Panc1 (cell line): ENCODE measurements at regions not wholly inside any gene's neighbourhood (a gene's known extent, or its start where the extent isn't known, plus 50 kb on each side); places are given as distances from the start of the nearest gene placed in this dataset.
A peak's percentile ranks its signal among the peaks of the same experiment; 100 is the strongest.

Experiments used
- ATAC-seq: fragments of 200-7000 bp; cut with Tn5 transposase; 2 replicates; pipeline ENCODE4 v1.9.1; 2020; ENCODE audit warnings: mild to moderate bottlenecking, moderate library complexity
- BruUV-seq: library from RNA; stranded (reverse); fragments of 400-500 nt; replicated peaks from 2 replicates; lab custom pipeline; 2021; lab: Mats Ljungman, UMichigan
- CTCF ChIA-PET: fragments of 300-600 bp; sonication (Branson Sonifier 250); formaldehyde crosslinking; loops from one replicate; lab custom pipeline; 2022; ENCODE audit warnings: antibody characterized with exemption; lab: Charles Lee
- POLR2A ChIA-PET: fragments of 300-600 bp; sonication (Branson Sonifier 250); formaldehyde crosslinking; loops from one replicate; lab custom pipeline; 2022; ENCODE audit warnings: antibody characterized with exemption; lab: Charles Lee
- DNase-seq: peaks from one replicate; pipeline ENCODE4 v3.0.0-alpha.2; 2010; ENCODE audit warnings: low read depth, low spot score
- H3K27ac ChIP-seq: 2 replicates; pipeline ENCODE4 v1.5.1; 2011; ENCODE audit warnings: mild to moderate bottlenecking, low read length, inconsistent platforms
- H3K27me3 ChIP-seq: fragments of 200-500 bp; sonication (Bioruptor generic); 2 replicates; pipeline ENCODE4 v1.6.0; 2014; ENCODE audit warnings: low read length, inconsistent platforms; ENCODE audit not compliant: control insufficient read depth, insufficient read depth
- H3K36me3 ChIP-seq: fragments of 200-500 bp; sonication (Bioruptor generic); 2 replicates; pipeline ENCODE4 v1.5.1; 2014; ENCODE audit warnings: inconsistent platforms, mild to moderate bottlenecking, low read length, moderate library complexity; ENCODE audit not compliant: control insufficient read depth, insufficient read depth
- H3K4me1 ChIP-seq: 2 replicates; pipeline ENCODE4 v1.5.1; 2011; ENCODE audit warnings: inconsistent platforms, mild to moderate bottlenecking, low read length, moderate library complexity; ENCODE audit not compliant: control insufficient read depth, insufficient read depth
- H3K4me3 ChIP-seq, 2 experiments: 2 replicates each; pipeline ENCODE4 v1.5.1; 2011 to 2012; ENCODE audit warnings: low read depth in 2 of 2, low read length in 2 of 2, mild to moderate bottlenecking in 2 of 2, inconsistent platforms in 1 of 2, moderate library complexity in 1 of 2
- H3K9me3 ChIP-seq: fragments of 200-500 bp; sonication (Bioruptor generic); 2 replicates; pipeline ENCODE4 v1.5.1; 2014; ENCODE audit warnings: low read depth, mild to moderate bottlenecking, inconsistent platforms, low read length, moderate library complexity; ENCODE audit not compliant: control insufficient read depth, insufficient read depth
- POLR2AphosphoS5 ChIP-seq: IDR thresholded peaks from 2 replicates; pipeline ENCODE4 v1.6.1; 2012; ENCODE audit warnings: mild to moderate bottlenecking, low read depth, low read length, moderate library complexity
- SIN3A ChIP-seq: IDR thresholded peaks from 2 replicates; pipeline ENCODE4 v1.6.1; 2012; ENCODE audit warnings: low read depth, mild to moderate bottlenecking, low read length, moderate library complexity, borderline replicate concordance; ENCODE audit not compliant: insufficient read depth
- TCF7L2 ChIP-seq: IDR thresholded peaks from 2 replicates; pipeline ENCODE4 v1.6.1; 2011; ENCODE audit warnings: mild to moderate bottlenecking, low read depth, low read length, inconsistent platforms
- in situ Hi-C: cut with HindIII; loops from 2 replicates; pipeline ENCODE4 v1.10.0; 2016; ENCODE audit warnings: low sequenced_read_pairs, low pct_unique_long_range_greater_than_20kb
- intact Hi-C: fragments of 100-400 bp; cut with micrococcal nuclease; formaldehyde crosslinking; loops from one replicate; pipeline ENCODE4 v1.10.0; 2022; ENCODE audit not compliant: unreplicated experiment
- TF ChIP-seq, protein P1 (sequence below), 2 experiments: IDR thresholded peaks; 2 replicates each; pipeline ENCODE4 v1.6.1; 2011 to 2012; ENCODE audit warnings: low read depth in 2 of 2, control low read depth in 1 of 2, low read length in 1 of 2, mild to moderate bottlenecking in 1 of 2, moderate library complexity in 1 of 2; ENCODE audit not compliant: insufficient read depth in 1 of 2
- TF ChIP-seq, protein P2 (sequence below): fragments of 450-650 bp; IDR thresholded peaks from 2 replicates; pipeline ENCODE4 v1.5.1; 2017; ENCODE audit warnings: mild to moderate bottlenecking

DNA sequence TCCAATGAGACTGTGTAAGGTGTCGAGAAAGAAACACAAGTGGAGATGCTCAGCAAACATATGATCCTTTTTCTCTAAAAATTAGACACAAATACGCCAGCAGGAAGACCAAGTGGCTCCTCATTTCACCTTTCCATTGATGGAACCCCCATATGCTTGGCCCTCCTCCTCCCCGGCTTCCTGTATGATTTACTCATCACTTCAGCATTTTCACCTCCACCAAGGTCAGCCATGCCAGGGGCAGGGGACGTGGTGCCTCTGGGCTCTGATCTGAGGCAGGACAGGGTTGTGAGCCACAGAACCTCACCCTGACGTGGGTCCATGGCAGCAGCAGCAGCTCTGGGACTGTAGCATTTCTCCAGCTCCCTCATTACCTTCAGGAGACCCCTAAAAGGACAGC lies 116.8 kb upstream of the PFKP start:
- DNase-seq (no peak), ATAC-seq (no peak)
- intact Hi-C loops, result no loop called here
- H3K27ac ChIP-seq, result no peak overlapping the region
- H3K36me3 ChIP-seq, result no peaks in the 10 kb centered on the region
- in situ Hi-C loops, result no loop called here
- ChIA-PET POLR2A (no interaction called here), CTCF (no interaction called here)
- TF ChIP-seq, protein P1, sequence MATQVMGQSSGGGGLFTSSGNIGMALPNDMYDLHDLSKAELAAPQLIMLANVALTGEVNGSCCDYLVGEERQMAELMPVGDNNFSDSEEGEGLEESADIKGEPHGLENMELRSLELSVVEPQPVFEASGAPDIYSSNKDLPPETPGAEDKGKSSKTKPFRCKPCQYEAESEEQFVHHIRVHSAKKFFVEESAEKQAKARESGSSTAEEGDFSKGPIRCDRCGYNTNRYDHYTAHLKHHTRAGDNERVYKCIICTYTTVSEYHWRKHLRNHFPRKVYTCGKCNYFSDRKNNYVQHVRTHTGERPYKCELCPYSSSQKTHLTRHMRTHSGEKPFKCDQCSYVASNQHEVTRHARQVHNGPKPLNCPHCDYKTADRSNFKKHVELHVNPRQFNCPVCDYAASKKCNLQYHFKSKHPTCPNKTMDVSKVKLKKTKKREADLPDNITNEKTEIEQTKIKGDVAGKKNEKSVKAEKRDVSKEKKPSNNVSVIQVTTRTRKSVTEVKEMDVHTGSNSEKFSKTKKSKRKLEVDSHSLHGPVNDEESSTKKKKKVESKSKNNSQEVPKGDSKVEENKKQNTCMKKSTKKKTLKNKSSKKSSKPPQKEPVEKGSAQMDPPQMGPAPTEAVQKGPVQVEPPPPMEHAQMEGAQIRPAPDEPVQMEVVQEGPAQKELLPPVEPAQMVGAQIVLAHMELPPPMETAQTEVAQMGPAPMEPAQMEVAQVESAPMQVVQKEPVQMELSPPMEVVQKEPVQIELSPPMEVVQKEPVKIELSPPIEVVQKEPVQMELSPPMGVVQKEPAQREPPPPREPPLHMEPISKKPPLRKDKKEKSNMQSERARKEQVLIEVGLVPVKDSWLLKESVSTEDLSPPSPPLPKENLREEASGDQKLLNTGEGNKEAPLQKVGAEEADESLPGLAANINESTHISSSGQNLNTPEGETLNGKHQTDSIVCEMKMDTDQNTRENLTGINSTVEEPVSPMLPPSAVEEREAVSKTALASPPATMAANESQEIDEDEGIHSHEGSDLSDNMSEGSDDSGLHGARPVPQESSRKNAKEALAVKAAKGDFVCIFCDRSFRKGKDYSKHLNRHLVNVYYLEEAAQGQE (IDR thresholded peaks at IDR 0.05; ENCODE audit: insufficient read depth in 1 of 2, low read depth in 2 of 2, low read length in 1 of 2), result no peak
- TF ChIP-seq SIN3A (no peak), POLR2AphosphoS5 (no peak), TCF7L2 (no peak)
- TF ChIP-seq, protein P2, sequence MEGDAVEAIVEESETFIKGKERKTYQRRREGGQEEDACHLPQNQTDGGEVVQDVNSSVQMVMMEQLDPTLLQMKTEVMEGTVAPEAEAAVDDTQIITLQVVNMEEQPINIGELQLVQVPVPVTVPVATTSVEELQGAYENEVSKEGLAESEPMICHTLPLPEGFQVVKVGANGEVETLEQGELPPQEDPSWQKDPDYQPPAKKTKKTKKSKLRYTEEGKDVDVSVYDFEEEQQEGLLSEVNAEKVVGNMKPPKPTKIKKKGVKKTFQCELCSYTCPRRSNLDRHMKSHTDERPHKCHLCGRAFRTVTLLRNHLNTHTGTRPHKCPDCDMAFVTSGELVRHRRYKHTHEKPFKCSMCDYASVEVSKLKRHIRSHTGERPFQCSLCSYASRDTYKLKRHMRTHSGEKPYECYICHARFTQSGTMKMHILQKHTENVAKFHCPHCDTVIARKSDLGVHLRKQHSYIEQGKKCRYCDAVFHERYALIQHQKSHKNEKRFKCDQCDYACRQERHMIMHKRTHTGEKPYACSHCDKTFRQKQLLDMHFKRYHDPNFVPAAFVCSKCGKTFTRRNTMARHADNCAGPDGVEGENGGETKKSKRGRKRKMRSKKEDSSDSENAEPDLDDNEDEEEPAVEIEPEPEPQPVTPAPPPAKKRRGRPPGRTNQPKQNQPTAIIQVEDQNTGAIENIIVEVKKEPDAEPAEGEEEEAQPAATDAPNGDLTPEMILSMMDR, result no peak
- no TSS peak for BruUV-seq
- no peak overlapping the region for H3K4me3 ChIP-seq
- no peaks in the 10 kb centered on the region for H3K9me3 ChIP-seq
- H3K4me1 ChIP-seq, result no peaks in the 10 kb centered on the region
- peaks cover 3% of the 10 kb centered on the region; the same call in 1 of the 2 replicates for H3K27me3 ChIP-seq

DNA sequence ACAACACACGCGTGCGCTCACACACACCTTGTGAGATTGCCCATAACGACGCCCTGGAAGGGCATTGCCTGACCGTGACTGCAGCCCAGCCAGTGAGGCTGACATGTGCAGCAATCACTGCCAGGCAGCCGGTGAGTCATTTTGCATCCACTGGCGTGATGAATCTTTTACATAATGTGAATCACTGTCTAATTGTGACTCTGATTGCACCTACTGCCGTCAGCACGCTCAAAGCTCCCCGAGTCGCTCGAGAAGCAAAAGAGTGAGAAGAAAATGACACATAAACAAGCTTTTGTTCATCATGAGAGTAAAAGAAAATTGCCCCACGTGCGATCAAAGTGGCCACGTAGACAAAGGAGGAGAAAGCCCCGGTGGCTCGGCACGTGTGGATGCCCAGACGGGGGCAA lies 117.4 kb upstream of the PFKP start:
- BruUV-seq, result no TSS peak
- in situ Hi-C loops (no loop called here), intact Hi-C loops (no loop called here)
- POLR2A ChIA-PET, result interaction anchor here (0.6 kb wide), 1 partner anchor 121 kb away, joined by 3 read pairs; no protein-coding TSS in a partner anchor
- Histone ChIP-seq H3K9me3 (no peaks in the 10 kb centered on the region), H3K4me1 (no peaks in the 10 kb centered on the region), H3K27me3 (peaks cover 3% of the 10 kb centered on the region; the same call in 1 of the 2 replicates), H3K4me3 (peak overlapping the region in 1 of 2 experiments; percentile 21; a peak in 1 of 4 replicates), H3K36me3 (no peaks in the 10 kb centered on the region), H3K27ac (no peak overlapping the region)
- CTCF ChIA-PET, result no interaction called here
- peak; percentile 51 for ATAC-seq
- DNase-seq, result peak; percentile 47
- no peak for TF ChIP-seq POLR2AphosphoS5
- TF ChIP-seq, protein P2, result no peak
- TF ChIP-seq, protein P1 (IDR thresholded peaks at IDR 0.05; ENCODE audit: insufficient read depth in 1 of 2, low read depth in 2 of 2, low read length in 1 of 2), result no peak
- TF ChIP-seq SIN3A, result no peak
- TF ChIP-seq TCF7L2, result no peak
